WTC11 (cell line): ENCODE measurements at regions not wholly inside any gene's neighbourhood (a gene's known extent, or its start where the extent isn't known, plus 50 kb on each side); places are given as distances from the start of the nearest gene placed in this dataset.

Source experiments
- ATAC-seq: fragments of 200-7000 bp; cut with Tn5 transposase; 2 replicates; pipeline ENCODE4 v1.10.0; 2021; ENCODE audit warnings: mild to moderate bottlenecking, moderate library complexity
- CTCF ChIA-PET: fragments of 300-600 bp; sonication (Branson Sonifier 250); formaldehyde crosslinking; loops from one replicate; lab custom pipeline; 2021; ENCODE audit warnings: antibody characterized with exemption; lab: Charles Lee
- POLR2A ChIA-PET: fragments of 350-600 bp; sonication (Branson Sonifier 250); formaldehyde crosslinking; loops from one replicate; lab custom pipeline; 2021; ENCODE audit warnings: antibody characterized with exemption; lab: Charles Lee
- DNase-seq: peaks from one replicate; pipeline ENCODE4 v3.0.0; 2021; ENCODE audit warnings: low spot score
- H3K27ac Mint-ChIP-seq: 2 replicates; pipeline ENCODE4 v1.8.0; 2021; ENCODE audit warnings: mixed read lengths
- H3K27me3 Mint-ChIP-seq: 2 replicates; pipeline ENCODE4 v1.8.0; 2021; ENCODE audit warnings: low read depth, mild to moderate bottlenecking, moderate library complexity, mixed read lengths
- H3K36me3 Mint-ChIP-seq: 2 replicates; pipeline ENCODE4 v1.8.0; 2021; ENCODE audit warnings: mixed read lengths
- H3K4me1 Mint-ChIP-seq: 2 replicates; pipeline ENCODE4 v1.8.0; 2022; ENCODE audit warnings: mixed read lengths
- H3K4me3 Mint-ChIP-seq: 2 replicates; pipeline ENCODE4 v1.8.0; 2021; ENCODE audit warnings: mild to moderate bottlenecking, moderate library complexity, mixed read lengths
- H3K9me3 Mint-ChIP-seq: 2 replicates; pipeline ENCODE4 v1.8.0; 2021; ENCODE audit warnings: mixed read lengths
- AFF4 ChIP-seq: sonication (generic); formaldehyde crosslinking; IDR thresholded peaks from 2 replicates; pipeline ENCODE4 v1.8.1; 2023; ENCODE audit warnings: mild to moderate bottlenecking, missing genetic modification reagents, borderline replicate concordance
- ATF2 ChIP-seq: sonication (generic); formaldehyde crosslinking; IDR thresholded peaks from 2 replicates; pipeline ENCODE4 v1.8.1; 2022; ENCODE audit warnings: low read depth, missing genetic modification reagents, borderline replicate concordance
- E2F4 ChIP-seq: sonication (generic); formaldehyde crosslinking; IDR thresholded peaks from 2 replicates; pipeline ENCODE4 v1.8.1; 2022; ENCODE audit warnings: low read depth, mild to moderate bottlenecking, moderate library complexity, missing genetic modification reagents, borderline replicate concordance
- E2F5 ChIP-seq: sonication (generic); formaldehyde crosslinking; IDR thresholded peaks from 2 replicates; pipeline ENCODE4 v1.8.1; 2022; ENCODE audit warnings: mild to moderate bottlenecking, moderate library complexity, missing genetic modification reagents
- FOXK1 ChIP-seq: sonication (generic); formaldehyde crosslinking; IDR thresholded peaks from 2 replicates; pipeline ENCODE4 v1.8.0; 2022; ENCODE audit warnings: mild to moderate bottlenecking, moderate library complexity, missing genetic modification reagents
- JAZF1 ChIP-seq: fragments of 250-450 bp; sonication (Bioruptor Pico); IDR thresholded peaks from 2 replicates; pipeline ENCODE4 v1.9.0; 2021; ENCODE audit warnings: moderate library complexity, mild to moderate bottlenecking, inconsistent platforms
- MYBL2 ChIP-seq: sonication (generic); formaldehyde crosslinking; IDR thresholded peaks from 2 replicates; pipeline ENCODE4 v1.8.1; 2023; ENCODE audit warnings: mild to moderate bottlenecking, moderate library complexity, missing genetic modification reagents
- NR1H2 ChIP-seq: sonication (generic); formaldehyde crosslinking; IDR thresholded peaks from 2 replicates; pipeline ENCODE4 v1.9.0; 2021; ENCODE audit warnings: mild to moderate bottlenecking, moderate library complexity, missing genetic modification reagents
- STAT6 ChIP-seq: sonication (generic); formaldehyde crosslinking; conservative IDR thresholded peaks from 2 replicates; pipeline ENCODE4 v1.8.1; 2023; ENCODE audit warnings: mild to moderate bottlenecking, low read depth, missing genetic modification reagents, moderate library complexity
- TEAD1 ChIP-seq: sonication (generic); formaldehyde crosslinking; IDR thresholded peaks from 2 replicates; pipeline ENCODE4 v1.8.0; 2022; ENCODE audit warnings: mild to moderate bottlenecking, missing genetic modification reagents
- USF1 ChIP-seq: sonication (generic); formaldehyde crosslinking; IDR thresholded peaks from 2 replicates; pipeline ENCODE4 v1.8.0; 2022; ENCODE audit warnings: mild to moderate bottlenecking, missing genetic modification reagents
- ZBTB43 ChIP-seq: sonication (generic); formaldehyde crosslinking; IDR thresholded peaks from 2 replicates; pipeline ENCODE4 v1.8.1; 2023; ENCODE audit warnings: mild to moderate bottlenecking, missing genetic modification reagents
- ZNF219 ChIP-seq: sonication (generic); formaldehyde crosslinking; IDR thresholded peaks from 2 replicates; pipeline ENCODE4 v1.8.0; 2023; ENCODE audit warnings: missing genetic modification reagents, mild to moderate bottlenecking, borderline replicate concordance
- ZNF317 ChIP-seq: sonication (generic); formaldehyde crosslinking; IDR thresholded peaks from 2 replicates; pipeline ENCODE4 v1.8.1; 2023; ENCODE audit warnings: low read depth, mild to moderate bottlenecking, moderate library complexity, missing genetic modification reagents, borderline replicate concordance
- ZNF423 ChIP-seq: fragments of 250-450 bp; sonication (Bioruptor Pico); IDR thresholded peaks from 2 replicates; pipeline ENCODE4 v2.1.2; 2022; ENCODE audit warnings: mild to moderate bottlenecking, moderate library complexity

- Mint-ChIP-seq H3K27ac (no peak overlapping the region), H3K9me3 (no peaks in the 10 kb centered on the region), H3K4me1 (peaks cover 16% of the 10 kb centered on the region), H3K36me3 (no peaks in the 10 kb centered on the region), H3K27me3 (peaks cover 29% of the 10 kb centered on the region), H3K4me3 (peak overlapping the region; percentile 78)
- ChIA-PET CTCF (interaction anchor here (0.7 to 1.4 kb wide), 3 partner anchors 21 to 213 kb away, joined by 3 to 7 read pairs (median 3); no protein-coding TSS in a partner anchor), POLR2A (interaction anchor here (0.7 kb wide), 1 partner anchor 91 kb away, joined by 3 read pairs; no protein-coding TSS in a partner anchor)
- DNase-seq (no peak), ATAC-seq (no peak)
- TF ChIP-seq MYBL2 (no peak), ZNF317 (CRISPR knock-in tag) (no peak), ATF2 (CRISPR knock-in tag) (no peak), NR1H2 (CRISPR knock-in tag) (no peak), E2F4 (CRISPR knock-in tag) (no peak), STAT6 (CRISPR knock-in tag) (no peak), FOXK1 (CRISPR knock-in tag) (no peak), USF1 (CRISPR knock-in tag) (no peak), E2F5 (CRISPR knock-in tag) (no peak), ZNF219 (no peak), ZNF423 (CRISPR knock-in tag) (no peak), JAZF1 (no peak), AFF4 (CRISPR knock-in tag) (no peak), ZBTB43 (CRISPR knock-in tag) (no peak), TEAD1 (CRISPR knock-in tag) (no peak)
Measured at GRCh38 chr6:27539551-27539950, 66.6 kb upstream of the ZNF184 start.
